Lung (tissue), 11 donors: ENCODE measurements at regions not wholly inside any gene's neighbourhood (a gene's known extent, or its start where the extent isn't known, plus 50 kb on each side); places are given as distances from the start of the nearest gene placed in this dataset.

Experiments used
- ATAC-seq: fragments of 200-7000 bp; cut with Tn5 transposase; one replicate; pipeline ENCODE4 v1.9.1; 2020; ENCODE audit warnings: moderate number of reproducible peaks; ENCODE audit not compliant: insufficient read depth, low FRiP score
- DNase-seq, 3 donors: peaks; one replicate each; pipeline ENCODE4 v3.0.0-alpha.2; 2013 to 2017
- H3K27ac ChIP-seq, 2 donors: one replicate each; pipeline ENCODE4 v1.5.1; 2013; ENCODE audit warnings: mild to moderate bottlenecking in 2 of 2, moderate library complexity in 2 of 2, control low read depth in 1 of 2, inconsistent platforms in 1 of 2, low read depth in 1 of 2, low read length in 1 of 2
- H3K27me3 ChIP-seq, 3 donors: one replicate each; pipeline ENCODE4 v1.5.1; 2013; ENCODE audit warnings: low read length in 2 of 3; ENCODE audit not compliant: control insufficient read depth in 3 of 3, insufficient read depth in 3 of 3
- H3K36me3 ChIP-seq, 4 donors: one replicate each; pipeline ENCODE4 v1.5.1; 2013; ENCODE audit warnings: low read length in 4 of 4, mild to moderate bottlenecking in 1 of 4, moderate library complexity in 1 of 4; ENCODE audit not compliant: control insufficient read depth in 4 of 4, insufficient read depth in 4 of 4
- H3K4me1 ChIP-seq, 5 donors: one replicate each; pipeline ENCODE4 v1.5.1; 2013; ENCODE audit warnings: low read length in 5 of 5, mild to moderate bottlenecking in 2 of 5, moderate library complexity in 1 of 5; ENCODE audit not compliant: control insufficient read depth in 5 of 5, insufficient read depth in 5 of 5
- H3K4me3 ChIP-seq: one replicate; pipeline ENCODE4 v1.5.1; 2013; ENCODE audit warnings: mild to moderate bottlenecking, control low read depth, moderate library complexity
- H3K9ac ChIP-seq, 2 donors: one replicate each; pipeline ENCODE4 v1.5.1; 2013; ENCODE audit warnings: low read length in 2 of 2, control low read depth in 1 of 2; ENCODE audit not compliant: insufficient read depth in 1 of 2
- H3K9me3 ChIP-seq, 4 donors: one replicate each; pipeline ENCODE4 v1.5.1; 2013; ENCODE audit warnings: low read length in 3 of 4, mild to moderate bottlenecking in 1 of 4, moderate library complexity in 1 of 4; ENCODE audit not compliant: control insufficient read depth in 4 of 4, insufficient read depth in 3 of 4
- WGBS, 2 donors: extraction: QIAGEN DNeasy Blood & Tissue Kit; methylation state at CpG; one replicate each; pipeline ENCODE4 v1.1.7; 2013; 5-methylcytosine and 5-hydroxymethylcytosine counted together
- TF ChIP-seq, protein P1 (sequence below): IDR thresholded peaks from 2 replicates; pipeline ENCODE4 v1.5.1; 2012; ENCODE audit warnings: mild to moderate bottlenecking; ENCODE audit errors: control extremely low read depth, extremely low read depth
- donor health status: control.
- donor health status: control.
- donor health status: Bipolar disorder and iron deficiency.
- donor health status: healthy.
- donor health status: DM: yes; HTN: yes; CAD: no.

DNA sequence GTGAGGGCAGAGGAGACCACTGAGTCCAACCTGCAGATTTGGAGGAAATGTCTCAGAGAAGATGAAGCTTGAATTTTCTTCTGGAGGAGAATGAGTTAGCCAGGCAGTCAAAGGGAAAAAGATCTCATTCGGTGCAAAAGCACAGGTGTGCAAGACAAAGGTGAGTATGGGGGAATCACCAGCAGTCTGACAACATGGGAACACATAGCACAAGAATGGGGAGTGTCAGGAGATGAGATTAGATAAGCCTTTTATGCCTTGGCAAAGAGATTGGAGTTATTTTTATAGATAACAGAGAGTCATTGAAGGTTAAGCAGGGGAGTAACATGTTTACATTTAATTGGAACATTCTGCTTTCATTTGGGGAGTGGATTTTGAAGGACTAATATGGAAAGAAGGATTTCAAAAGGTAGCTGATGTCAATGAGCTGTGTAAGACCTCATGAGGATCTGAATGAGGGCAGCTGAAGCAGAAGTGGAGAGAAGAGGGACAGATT, 171.3 kb upstream of the NTF3 start:
- no peak for DNase-seq
- Histone ChIP-seq H3K36me3 (no peaks in the 10 kb centered on the region), H3K9me3 (no peaks in the 10 kb centered on the region), H3K9ac (no peak overlapping the region), H3K27ac (no peak overlapping the region), H3K4me3 (no peak overlapping the region), H3K27me3 (peaks cover 0 to 5% (median 0%) of the 10 kb centered on the region in 3 donors), H3K4me1 (peaks cover 0 to 2% (median 0%) of the 10 kb centered on the region in 5 donors)
- ATAC-seq = no peak
- 65 to 79% methylated on average over 1 of the region's 1 CpG for WGBS, 2 donors
- TF ChIP-seq, protein P1, sequence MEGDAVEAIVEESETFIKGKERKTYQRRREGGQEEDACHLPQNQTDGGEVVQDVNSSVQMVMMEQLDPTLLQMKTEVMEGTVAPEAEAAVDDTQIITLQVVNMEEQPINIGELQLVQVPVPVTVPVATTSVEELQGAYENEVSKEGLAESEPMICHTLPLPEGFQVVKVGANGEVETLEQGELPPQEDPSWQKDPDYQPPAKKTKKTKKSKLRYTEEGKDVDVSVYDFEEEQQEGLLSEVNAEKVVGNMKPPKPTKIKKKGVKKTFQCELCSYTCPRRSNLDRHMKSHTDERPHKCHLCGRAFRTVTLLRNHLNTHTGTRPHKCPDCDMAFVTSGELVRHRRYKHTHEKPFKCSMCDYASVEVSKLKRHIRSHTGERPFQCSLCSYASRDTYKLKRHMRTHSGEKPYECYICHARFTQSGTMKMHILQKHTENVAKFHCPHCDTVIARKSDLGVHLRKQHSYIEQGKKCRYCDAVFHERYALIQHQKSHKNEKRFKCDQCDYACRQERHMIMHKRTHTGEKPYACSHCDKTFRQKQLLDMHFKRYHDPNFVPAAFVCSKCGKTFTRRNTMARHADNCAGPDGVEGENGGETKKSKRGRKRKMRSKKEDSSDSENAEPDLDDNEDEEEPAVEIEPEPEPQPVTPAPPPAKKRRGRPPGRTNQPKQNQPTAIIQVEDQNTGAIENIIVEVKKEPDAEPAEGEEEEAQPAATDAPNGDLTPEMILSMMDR = no peak

DNA sequence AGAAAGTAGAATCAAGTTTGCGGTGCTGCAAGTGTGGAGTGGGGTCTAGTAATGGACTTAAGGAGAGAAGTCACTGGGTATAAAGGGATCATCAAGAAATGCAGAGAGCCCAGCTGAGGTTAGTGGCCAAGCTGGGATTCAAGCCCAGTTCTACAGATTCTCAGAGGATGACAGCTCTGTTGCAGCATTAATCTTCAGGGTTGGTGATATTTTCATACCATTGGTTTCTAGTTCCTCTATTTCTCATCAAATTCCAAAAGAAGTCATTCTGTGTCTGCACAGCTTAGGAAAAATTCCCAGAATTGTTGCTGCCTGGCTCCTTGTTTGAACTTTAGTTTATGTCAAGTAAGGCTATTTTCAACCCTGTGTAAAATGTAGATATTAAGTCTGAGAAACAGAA, 169.5 kb upstream of the NTF3 start:
- WGBS, 2 donors = 88 to 94% methylated on average over 1 of the region's 1 CpG
- H3K36me3 ChIP-seq = no peaks in the 10 kb centered on the region
- no peak for DNase-seq

DNA sequence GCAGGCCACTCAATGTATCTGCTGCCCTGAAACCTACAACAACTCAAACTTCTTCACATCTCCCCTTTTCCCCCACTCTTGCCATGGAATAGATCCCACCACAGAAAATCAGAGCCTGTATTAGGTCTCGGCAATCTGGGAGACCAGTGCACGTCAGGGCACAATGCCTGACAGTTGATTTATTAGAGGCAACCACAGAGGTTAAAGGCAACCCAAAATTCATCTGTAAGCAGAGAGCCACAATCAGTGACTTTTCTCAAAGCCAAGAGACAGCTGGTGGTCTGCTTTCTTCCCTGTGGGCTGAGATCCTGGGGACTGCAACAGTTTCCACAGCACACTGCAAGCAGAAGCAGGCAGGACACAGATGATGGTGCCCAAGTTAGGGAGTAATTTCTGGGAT, 169.0 kb upstream of the NTF3 start:
- TF ChIP-seq, protein P1 = no peak
- no peaks in the 10 kb centered on the region for H3K9me3 ChIP-seq
- 28 to 43% methylated on average over 2 of the region's 2 CpGs for WGBS, 2 donors
- peaks cover 0 to 3% (median 0%) of the 10 kb centered on the region in 3 donors for H3K27me3 ChIP-seq
- H3K4me3 ChIP-seq = no peak overlapping the region
- peaks cover 0 to 2% (median 0%) of the 10 kb centered on the region in 5 donors for H3K4me1 ChIP-seq
- no peaks in the 10 kb centered on the region for H3K36me3 ChIP-seq
- no peak overlapping the region for H3K27ac ChIP-seq
- ATAC-seq = no peak
- no peak for DNase-seq
- no peak overlapping the region for H3K9ac ChIP-seq

More for the DNA sequence above, 169.5 kb upstream of the NTF3 start:
- TF ChIP-seq, protein P1 = no peak
- peaks cover 0 to 3% (median 0%) of the 10 kb centered on the region in 3 donors for H3K27me3 ChIP-seq
- H3K9me3 ChIP-seq = no peaks in the 10 kb centered on the region
- H3K4me3 ChIP-seq = no peak overlapping the region
- no peak for ATAC-seq
- H3K27ac ChIP-seq = no peak overlapping the region
- peaks cover 0 to 2% (median 0%) of the 10 kb centered on the region in 5 donors for H3K4me1 ChIP-seq
- H3K9ac ChIP-seq = no peak overlapping the region

DNA sequence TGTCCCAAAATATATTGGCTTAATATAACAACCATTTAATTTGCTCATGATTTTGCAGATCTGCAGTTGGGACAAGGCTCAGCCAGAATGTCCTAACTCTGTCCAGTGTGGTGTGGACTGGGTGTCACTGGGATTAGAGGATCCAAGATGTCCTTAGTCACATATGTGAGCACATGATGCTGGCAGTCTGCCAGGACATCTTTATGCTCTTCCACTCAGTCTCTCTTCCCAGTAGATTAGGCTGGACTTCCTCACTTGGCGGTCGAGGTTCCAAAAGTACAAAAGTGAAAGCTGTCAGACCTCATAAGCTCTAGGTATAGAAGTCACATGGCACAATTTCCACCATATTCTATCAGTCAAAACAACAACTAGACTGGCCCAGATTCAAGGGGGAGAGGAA, 167.9 kb upstream of the NTF3 start:
- WGBS, 2 donors = 53 to 56% methylated on average over 2 of the region's 2 CpGs
- ATAC-seq (no peak), DNase-seq (no peak)
- H3K36me3 ChIP-seq = no peaks in the 10 kb centered on the region
- no peak overlapping the region for H3K9ac ChIP-seq
- TF ChIP-seq, protein P1 = no peak
- no peaks in the 10 kb centered on the region for H3K4me1 ChIP-seq
- H3K4me3 ChIP-seq = no peak overlapping the region
- no peak overlapping the region for H3K27ac ChIP-seq
- H3K9me3 ChIP-seq = no peaks in the 10 kb centered on the region
- peaks cover 0 to 2% (median 0%) of the 10 kb centered on the region in 3 donors for H3K27me3 ChIP-seq
